Tibial nerve (tissue), 4 donors: ENCODE measurements at regions not wholly inside any gene's neighbourhood (a gene's known extent, or its start where the extent isn't known, plus 50 kb on each side); places are given as distances from the start of the nearest gene placed in this dataset.

Experiments
- EP300 ChIP-seq, 2 donors: sonication (generic); formaldehyde crosslinking; IDR thresholded peaks; one replicate each; pipeline ENCODE4 v1.6.1; 2017; ENCODE audit warnings: antibody characterized with exemption in 2 of 2, mild to moderate bottlenecking in 1 of 2
- POLR2A ChIP-seq, 2 donors: fragments of 450-650 bp; IDR thresholded peaks; one replicate each; pipeline ENCODE4 v1.6.1; 2017; ENCODE audit warnings: antibody characterized with exemption in 2 of 2, mild to moderate bottlenecking in 2 of 2, moderate library complexity in 2 of 2
- TF ChIP-seq, protein P1 (sequence below), 5 experiments: fragments of 200-600 bp in 3 of 5; fragments of 450-650 bp in 2 of 5; sonication (generic) in 3 of 5; IDR thresholded peaks; one replicate each; pipeline ENCODE4 v1.5.1; 2016 to 2019; ENCODE audit warnings: antibody characterized with exemption in 5 of 5, mild to moderate bottlenecking in 3 of 5, moderate library complexity in 2 of 5

DNA sequence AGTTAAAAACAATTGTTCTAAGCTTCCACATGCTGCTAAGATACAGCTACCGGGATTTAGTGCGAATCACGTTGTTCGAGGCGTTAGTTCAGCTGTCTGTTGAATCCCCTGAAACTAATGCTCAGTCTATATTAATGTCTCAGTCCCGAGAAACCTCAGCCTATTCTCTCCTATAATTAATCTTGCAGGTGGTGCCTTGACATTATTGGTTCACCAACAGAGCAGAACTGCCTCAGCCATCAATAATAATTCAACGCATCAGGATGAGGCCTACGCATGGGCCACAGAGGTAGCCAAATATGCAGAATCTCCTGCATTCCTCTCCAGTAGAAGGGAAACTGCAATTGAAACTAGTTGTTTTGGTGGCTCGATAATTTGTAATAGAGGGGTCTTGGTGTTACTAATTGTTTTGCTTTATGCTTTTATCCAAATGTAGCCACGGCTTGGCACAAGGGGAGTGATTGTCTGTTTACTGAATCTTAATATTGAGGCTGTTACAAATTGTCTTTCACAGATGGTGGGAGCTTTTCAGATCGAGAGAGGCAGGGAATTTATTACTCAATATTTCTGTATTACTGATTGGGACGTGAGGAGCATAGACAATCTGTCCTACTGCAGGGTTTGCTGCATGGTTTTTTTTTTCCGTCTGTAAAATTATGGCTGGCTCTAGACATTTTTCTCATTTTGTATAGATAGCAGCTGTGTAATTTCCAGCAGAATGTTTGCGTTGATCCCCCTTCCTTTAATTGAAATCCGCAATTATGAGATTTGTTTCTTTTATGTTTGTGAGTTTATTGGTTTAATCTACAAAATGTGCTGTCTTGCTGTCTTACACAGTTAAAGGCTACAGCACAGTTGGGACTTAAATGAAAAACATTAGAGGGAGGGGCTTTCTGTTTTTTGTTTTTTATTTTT, 1036.5 kb upstream of the NOVA1 start:
- TF ChIP-seq POLR2A (IDR thresholded peaks at IDR 0.05), result no peak
- TF ChIP-seq, protein P1, sequence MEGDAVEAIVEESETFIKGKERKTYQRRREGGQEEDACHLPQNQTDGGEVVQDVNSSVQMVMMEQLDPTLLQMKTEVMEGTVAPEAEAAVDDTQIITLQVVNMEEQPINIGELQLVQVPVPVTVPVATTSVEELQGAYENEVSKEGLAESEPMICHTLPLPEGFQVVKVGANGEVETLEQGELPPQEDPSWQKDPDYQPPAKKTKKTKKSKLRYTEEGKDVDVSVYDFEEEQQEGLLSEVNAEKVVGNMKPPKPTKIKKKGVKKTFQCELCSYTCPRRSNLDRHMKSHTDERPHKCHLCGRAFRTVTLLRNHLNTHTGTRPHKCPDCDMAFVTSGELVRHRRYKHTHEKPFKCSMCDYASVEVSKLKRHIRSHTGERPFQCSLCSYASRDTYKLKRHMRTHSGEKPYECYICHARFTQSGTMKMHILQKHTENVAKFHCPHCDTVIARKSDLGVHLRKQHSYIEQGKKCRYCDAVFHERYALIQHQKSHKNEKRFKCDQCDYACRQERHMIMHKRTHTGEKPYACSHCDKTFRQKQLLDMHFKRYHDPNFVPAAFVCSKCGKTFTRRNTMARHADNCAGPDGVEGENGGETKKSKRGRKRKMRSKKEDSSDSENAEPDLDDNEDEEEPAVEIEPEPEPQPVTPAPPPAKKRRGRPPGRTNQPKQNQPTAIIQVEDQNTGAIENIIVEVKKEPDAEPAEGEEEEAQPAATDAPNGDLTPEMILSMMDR (IDR thresholded peaks at IDR 0.05), result no peak
- TF ChIP-seq EP300 (IDR thresholded peaks at IDR 0.05), result no peak
